Epithelial cell of esophagus (primary cell): ENCODE measurements at regions not wholly inside any gene's neighbourhood (a gene's known extent, or its start where the extent isn't known, plus 50 kb on each side); places are given as distances from the start of the nearest gene placed in this dataset.
"Not testable (repeated sequence)": the region's sequence is repeated elsewhere in the genome, so short reads cannot be mapped to it uniquely, and the experiment has no call there.

ENCODE experiments used
- DNase-seq: peaks from one replicate; pipeline ENCODE4 v3.0.0; 2010; ENCODE audit warnings: low read depth
- H3K4me3 ChIP-seq: 2 replicates; pipeline ENCODE4 v1.5.1; 2011; ENCODE audit warnings: mild to moderate bottlenecking, low read length, control low read depth
- CTCF ChIP-seq: IDR thresholded peaks from 2 replicates; pipeline ENCODE4 v1.5.1; 2011; ENCODE audit warnings: low read depth, mild to moderate bottlenecking, low read length, control low read depth, inconsistent platforms; ENCODE audit not compliant: insufficient read depth; ENCODE audit errors: missing control alignments

DNA sequence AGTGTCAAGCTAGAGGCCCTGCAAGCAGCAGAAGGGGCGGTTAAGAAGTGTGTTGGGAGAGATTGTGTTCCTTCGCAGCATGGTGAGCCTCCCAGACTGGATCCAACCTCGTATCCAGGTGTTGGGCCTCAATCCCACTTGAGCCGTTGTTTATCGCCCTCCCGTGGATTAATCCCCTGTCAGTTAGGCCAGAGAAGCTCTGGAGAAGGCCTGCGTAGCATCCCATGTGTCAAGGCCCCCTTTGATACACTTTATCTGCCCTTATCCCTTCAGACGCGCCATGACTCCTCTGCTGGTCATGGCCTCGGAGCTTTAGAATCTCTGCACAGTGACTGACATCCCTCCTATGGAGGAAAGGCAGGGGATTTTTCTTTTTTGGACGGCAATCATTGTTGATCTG, 181.0 kb downstream of the ZFP64 start:
- DNase-seq, result no peak
- no peak for TF ChIP-seq CTCF
- no peak overlapping the region for H3K4me3 ChIP-seq

DNA sequence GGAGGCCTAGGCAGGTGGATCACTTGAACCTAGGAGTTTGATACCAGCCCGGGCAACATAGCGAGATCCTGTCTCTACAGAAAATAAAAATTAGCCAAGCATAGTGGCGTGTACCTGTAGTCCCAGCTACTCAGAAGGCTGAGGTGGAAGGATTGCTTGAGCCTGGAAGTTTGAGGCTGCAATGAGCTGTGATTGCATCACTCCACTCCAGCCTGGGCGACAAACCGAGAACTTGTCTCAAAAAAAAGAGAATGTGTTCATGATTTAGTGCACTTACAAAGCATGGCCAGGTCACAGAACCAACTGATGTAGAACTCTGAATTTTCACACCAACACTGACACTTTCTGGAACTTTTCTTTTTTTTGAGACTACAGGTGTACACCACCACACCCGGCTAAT, 182.7 kb downstream of the ZFP64 start:
- DNase-seq, result no peak
- no peak overlapping the region for H3K4me3 ChIP-seq
- TF ChIP-seq CTCF, result no peak

DNA sequence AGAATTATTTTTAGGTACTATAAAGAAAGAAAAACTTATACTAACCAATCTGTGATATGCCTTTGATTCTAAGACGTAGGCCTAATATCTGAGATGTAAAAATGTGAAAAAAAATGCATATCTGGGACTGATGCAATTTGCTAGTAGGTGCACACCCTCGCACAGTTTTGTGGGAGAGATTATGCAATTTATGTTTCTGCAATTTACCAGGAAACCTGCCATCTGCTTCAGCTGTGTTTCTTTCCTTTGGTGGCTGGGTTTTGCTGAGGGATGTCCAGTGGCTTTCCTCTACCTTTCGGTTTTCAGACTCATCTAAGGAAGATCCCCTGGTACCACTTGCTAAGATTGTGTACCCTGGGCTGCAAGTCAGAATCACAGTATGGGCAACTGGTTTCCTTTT, 186.9 kb downstream of the ZFP64 start:
- DNase-seq, result peak; percentile 19
- no peak for TF ChIP-seq CTCF
- no peak overlapping the region for H3K4me3 ChIP-seq

GRCh38 chr20:52004018-52004417, 187.6 kb downstream of the ZFP64 start:
- no peak for DNase-seq
- H3K4me3 ChIP-seq, result no peak overlapping the region
- no peak for TF ChIP-seq CTCF

DNA sequence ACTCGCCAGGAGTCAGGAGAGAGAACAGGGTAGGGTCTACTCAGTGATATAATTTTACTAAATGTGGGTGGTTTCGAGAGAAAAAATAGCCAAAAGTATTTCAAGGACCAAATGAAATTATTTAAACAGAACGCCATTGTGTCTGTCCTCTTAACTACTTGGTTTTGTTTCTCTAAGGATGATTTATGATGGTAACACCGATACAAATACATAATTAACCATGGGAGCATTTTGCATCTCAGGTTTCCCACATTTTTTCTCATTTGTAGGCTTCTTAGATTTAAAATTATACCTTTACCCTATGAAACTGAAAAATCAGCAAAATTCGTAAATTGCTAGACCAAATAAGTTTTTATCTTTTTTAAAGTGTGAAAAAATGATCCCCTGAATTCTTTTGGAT, 188.2 kb downstream of the ZFP64 start:
- TF ChIP-seq CTCF, result no peak
- no peak for DNase-seq
- H3K4me3 ChIP-seq, result no peak overlapping the region

GRCh38 chr20:52001999-52002666, 189.4 kb downstream of the ZFP64 start:
- no peak for TF ChIP-seq CTCF
- no peak overlapping the region for H3K4me3 ChIP-seq
- DNase-seq, result peak; percentile 15

DNA sequence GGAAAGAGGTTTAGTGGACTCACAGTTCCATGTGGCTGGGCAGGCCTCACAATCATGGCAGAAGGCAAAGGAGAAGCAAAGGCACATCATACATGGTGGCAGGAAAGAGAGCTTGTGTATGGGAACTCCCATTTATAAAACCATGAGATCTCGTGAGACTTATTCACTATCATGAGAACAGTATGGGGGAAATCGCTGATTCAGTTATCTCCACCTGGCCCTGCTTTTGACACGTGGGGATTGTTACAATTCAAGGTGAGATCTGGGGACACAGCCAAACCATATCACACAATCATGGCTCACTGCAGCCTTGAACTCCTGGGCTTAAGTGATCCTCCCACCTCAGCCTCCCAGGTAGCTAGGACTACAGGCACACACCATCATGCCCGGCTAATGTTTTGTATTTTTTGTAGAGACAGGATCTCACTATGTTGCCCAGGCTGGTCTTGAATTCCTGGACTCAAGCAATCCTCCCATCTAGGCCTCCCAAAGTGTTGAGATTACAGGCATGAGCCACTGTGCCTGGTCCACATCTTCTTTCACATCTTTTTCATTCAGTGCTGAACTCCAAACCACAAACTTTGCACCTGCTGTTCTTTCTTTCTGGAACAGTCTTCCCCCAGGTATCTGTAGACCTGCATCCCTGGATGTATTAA, 194.2 kb downstream of the ZFP64 start:
- not testable (repeated sequence) for H3K4me3 ChIP-seq, DNase-seq
